ENCODE measurements at regions not wholly inside any gene's neighbourhood (a gene's known extent, or its start where the extent isn't known, plus 50 kb on each side); places are given as distances from the start of the nearest gene placed in this dataset.

GRCh38 chr4:53686521-53686920 is 95.2 kb upstream of the LNX1 start:
- Histone ChIP-seq H3K27ac (ENCODE audit: low read depth, low read length) (no peak overlapping the region), H3K4me1 (ENCODE audit: control insufficient read depth in 1 of 2, insufficient read depth in 2 of 2, low read length in 2 of 2) (no peaks in the 10 kb centered on the region), H3K4me3 (ENCODE audit: low read depth in 1 of 2, low read length in 2 of 2) (no peak overlapping the region), H3K36me3 (ENCODE audit: control insufficient read depth in 1 of 2, insufficient read depth in 2 of 2, low read length in 2 of 2) (no peaks in the 10 kb centered on the region), H3K27me3 (ENCODE audit: control insufficient read depth in 1 of 2, insufficient read depth in 2 of 2, low read length in 2 of 2) (no peaks in the 10 kb centered on the region), H3K9me3 (ENCODE audit: control insufficient read depth in 1 of 2, low read length in 2 of 2) (no peaks in the 10 kb centered on the region), H3K9ac (ENCODE audit: low read depth in 1 of 2, low read length in 2 of 2) (no peak overlapping the region)

- Histone ChIP-seq H3K36me3 (ENCODE audit: control insufficient read depth in 1 of 2, insufficient read depth in 2 of 2, low read length in 2 of 2) (no peaks in the 10 kb centered on the region), H3K27ac (ENCODE audit: low read depth, low read length) (no peak overlapping the region), H3K27me3 (ENCODE audit: control insufficient read depth in 1 of 2, insufficient read depth in 2 of 2, low read length in 2 of 2) (no peaks in the 10 kb centered on the region), H3K9ac (ENCODE audit: low read depth in 1 of 2, low read length in 2 of 2) (no peak overlapping the region), H3K4me3 (ENCODE audit: low read depth in 1 of 2, low read length in 2 of 2) (no peak overlapping the region), H3K4me1 (ENCODE audit: control insufficient read depth in 1 of 2, insufficient read depth in 2 of 2, low read length in 2 of 2) (no peaks in the 10 kb centered on the region), H3K9me3 (ENCODE audit: control insufficient read depth in 1 of 2, low read length in 2 of 2) (no peaks in the 10 kb centered on the region)
These were observed 93.1 kb upstream of the LNX1 start for GRCh38 chr4:53684136-53685130.

- no peak overlapping the region for H3K9ac ChIP-seq (ENCODE audit: low read depth in 1 of 2, low read length in 2 of 2)
- H3K4me1 ChIP-seq (ENCODE audit: control insufficient read depth in 1 of 2, insufficient read depth in 2 of 2, low read length in 2 of 2): no peaks in the 10 kb centered on the region
- H3K4me3 ChIP-seq (ENCODE audit: low read depth in 1 of 2, low read length in 2 of 2): no peak overlapping the region
- H3K36me3 ChIP-seq (ENCODE audit: control insufficient read depth in 1 of 2, insufficient read depth in 2 of 2, low read length in 2 of 2): no peaks in the 10 kb centered on the region
- H3K9me3 ChIP-seq (ENCODE audit: control insufficient read depth in 1 of 2, low read length in 2 of 2): no peaks in the 10 kb centered on the region
- no peaks in the 10 kb centered on the region for H3K27me3 ChIP-seq (ENCODE audit: control insufficient read depth in 1 of 2, insufficient read depth in 2 of 2, low read length in 2 of 2)
- no peak overlapping the region for H3K27ac ChIP-seq (ENCODE audit: low read depth, low read length)
These were observed 91.6 kb upstream of the LNX1 start for GRCh38 chr4:53682908-53683307.

- no peaks in the 10 kb centered on the region for H3K9me3 ChIP-seq (ENCODE audit: control insufficient read depth in 1 of 2, low read length in 2 of 2)
- no peaks in the 10 kb centered on the region for H3K4me1 ChIP-seq (ENCODE audit: control insufficient read depth in 1 of 2, insufficient read depth in 2 of 2, low read length in 2 of 2)
- no peak overlapping the region for H3K27ac ChIP-seq (ENCODE audit: low read depth, low read length)
- H3K27me3 ChIP-seq (ENCODE audit: control insufficient read depth in 1 of 2, insufficient read depth in 2 of 2, low read length in 2 of 2): no peaks in the 10 kb centered on the region
- no peak overlapping the region for H3K9ac ChIP-seq (ENCODE audit: low read depth in 1 of 2, low read length in 2 of 2)
- H3K36me3 ChIP-seq (ENCODE audit: control insufficient read depth in 1 of 2, insufficient read depth in 2 of 2, low read length in 2 of 2): no peaks in the 10 kb centered on the region
- no peak overlapping the region for H3K4me3 ChIP-seq (ENCODE audit: low read depth in 1 of 2, low read length in 2 of 2)
These were observed 90.9 kb upstream of the LNX1 start for GRCh38 chr4:53682196-53682595.

- H3K27me3 ChIP-seq (ENCODE audit: control insufficient read depth in 1 of 2, insufficient read depth in 2 of 2, low read length in 2 of 2): no peaks in the 10 kb centered on the region
- H3K36me3 ChIP-seq (ENCODE audit: control insufficient read depth in 1 of 2, insufficient read depth in 2 of 2, low read length in 2 of 2): no peaks in the 10 kb centered on the region
- no peaks in the 10 kb centered on the region for H3K9me3 ChIP-seq (ENCODE audit: control insufficient read depth in 1 of 2, low read length in 2 of 2)
- H3K27ac ChIP-seq (ENCODE audit: low read depth, low read length): no peak overlapping the region
- H3K4me1 ChIP-seq (ENCODE audit: control insufficient read depth in 1 of 2, insufficient read depth in 2 of 2, low read length in 2 of 2): no peaks in the 10 kb centered on the region
- no peak overlapping the region for H3K9ac ChIP-seq (ENCODE audit: low read depth in 1 of 2, low read length in 2 of 2)
- no peak overlapping the region for H3K4me3 ChIP-seq (ENCODE audit: low read depth in 1 of 2, low read length in 2 of 2)
These were observed 89.3 kb upstream of the LNX1 start for GRCh38 chr4:53680598-53680997.

- Histone ChIP-seq H3K36me3 (ENCODE audit: control insufficient read depth in 1 of 2, insufficient read depth in 2 of 2, low read length in 2 of 2) (no peaks in the 10 kb centered on the region), H3K4me1 (ENCODE audit: control insufficient read depth in 1 of 2, insufficient read depth in 2 of 2, low read length in 2 of 2) (no peaks in the 10 kb centered on the region), H3K9me3 (ENCODE audit: control insufficient read depth in 1 of 2, low read length in 2 of 2) (no peaks in the 10 kb centered on the region), H3K27me3 (ENCODE audit: control insufficient read depth in 1 of 2, insufficient read depth in 2 of 2, low read length in 2 of 2) (no peaks in the 10 kb centered on the region), H3K9ac (ENCODE audit: low read depth in 1 of 2, low read length in 2 of 2) (no peak overlapping the region), H3K27ac (ENCODE audit: low read depth, low read length) (no peak overlapping the region), H3K4me3 (ENCODE audit: low read depth in 1 of 2, low read length in 2 of 2) (no peak overlapping the region)
These were observed 88.9 kb upstream of the LNX1 start for GRCh38 chr4:53680168-53680567.

GRCh38 chr4:53676402-53676871 is 85.2 kb upstream of the LNX1 start:
- H3K9me3 ChIP-seq (ENCODE audit: control insufficient read depth in 1 of 2, low read length in 2 of 2): no peaks in the 10 kb centered on the region
- no peak overlapping the region for H3K27ac ChIP-seq (ENCODE audit: low read depth, low read length)
- H3K36me3 ChIP-seq (ENCODE audit: control insufficient read depth in 1 of 2, insufficient read depth in 2 of 2, low read length in 2 of 2): no peaks in the 10 kb centered on the region
- H3K4me1 ChIP-seq (ENCODE audit: control insufficient read depth in 1 of 2, insufficient read depth in 2 of 2, low read length in 2 of 2): no peaks in the 10 kb centered on the region
- H3K9ac ChIP-seq (ENCODE audit: low read depth in 1 of 2, low read length in 2 of 2): no peak overlapping the region
- H3K27me3 ChIP-seq (ENCODE audit: control insufficient read depth in 1 of 2, insufficient read depth in 2 of 2, low read length in 2 of 2): no peaks in the 10 kb centered on the region
- H3K4me3 ChIP-seq (ENCODE audit: low read depth in 1 of 2, low read length in 2 of 2): no peak overlapping the region

- Histone ChIP-seq H3K4me3 (ENCODE audit: low read depth in 1 of 2, low read length in 2 of 2) (no peak overlapping the region), H3K36me3 (ENCODE audit: control insufficient read depth in 1 of 2, insufficient read depth in 2 of 2, low read length in 2 of 2) (no peaks in the 10 kb centered on the region), H3K27me3 (ENCODE audit: control insufficient read depth in 1 of 2, insufficient read depth in 2 of 2, low read length in 2 of 2) (no peaks in the 10 kb centered on the region), H3K4me1 (ENCODE audit: control insufficient read depth in 1 of 2, insufficient read depth in 2 of 2, low read length in 2 of 2) (no peaks in the 10 kb centered on the region), H3K9me3 (ENCODE audit: control insufficient read depth in 1 of 2, low read length in 2 of 2) (no peaks in the 10 kb centered on the region), H3K27ac (ENCODE audit: low read depth, low read length) (no peak overlapping the region), H3K9ac (ENCODE audit: low read depth in 1 of 2, low read length in 2 of 2) (no peak overlapping the region)
These were observed 83.6 kb upstream of the LNX1 start for GRCh38 chr4:53674903-53675302.

- Histone ChIP-seq H3K4me1 (ENCODE audit: control insufficient read depth in 1 of 2, insufficient read depth in 2 of 2, low read length in 2 of 2) (no peaks in the 10 kb centered on the region), H3K9me3 (ENCODE audit: control insufficient read depth in 1 of 2, low read length in 2 of 2) (no peaks in the 10 kb centered on the region), H3K9ac (ENCODE audit: low read depth in 1 of 2, low read length in 2 of 2) (no peak overlapping the region), H3K27me3 (ENCODE audit: control insufficient read depth in 1 of 2, insufficient read depth in 2 of 2, low read length in 2 of 2) (no peaks in the 10 kb centered on the region), H3K4me3 (ENCODE audit: low read depth in 1 of 2, low read length in 2 of 2) (no peak overlapping the region), H3K27ac (ENCODE audit: low read depth, low read length) (no peak overlapping the region), H3K36me3 (ENCODE audit: control insufficient read depth in 1 of 2, insufficient read depth in 2 of 2, low read length in 2 of 2) (no peaks in the 10 kb centered on the region)
These were observed 81.6 kb upstream of the LNX1 start for GRCh38 chr4:53672873-53673272.

GRCh38 chr4:53671757-53672156 is 80.5 kb upstream of the LNX1 start:
- no peak overlapping the region for H3K9ac ChIP-seq (ENCODE audit: low read depth in 1 of 2, low read length in 2 of 2)
- H3K27me3 ChIP-seq (ENCODE audit: control insufficient read depth in 1 of 2, insufficient read depth in 2 of 2, low read length in 2 of 2): no peaks in the 10 kb centered on the region
- H3K4me1 ChIP-seq (ENCODE audit: control insufficient read depth in 1 of 2, insufficient read depth in 2 of 2, low read length in 2 of 2): no peaks in the 10 kb centered on the region
- no peak overlapping the region for H3K4me3 ChIP-seq (ENCODE audit: low read depth in 1 of 2, low read length in 2 of 2)
- H3K27ac ChIP-seq (ENCODE audit: low read depth, low read length): no peak overlapping the region
- no peaks in the 10 kb centered on the region for H3K36me3 ChIP-seq (ENCODE audit: control insufficient read depth in 1 of 2, insufficient read depth in 2 of 2, low read length in 2 of 2)
- no peaks in the 10 kb centered on the region for H3K9me3 ChIP-seq (ENCODE audit: control insufficient read depth in 1 of 2, low read length in 2 of 2)
